Small intestine (tissue), 7 donors: ENCODE measurements at regions not wholly inside any gene's neighbourhood (a gene's known extent, or its start where the extent isn't known, plus 50 kb on each side); places are given as distances from the start of the nearest gene placed in this dataset.

Experiments
- DNase-seq, 2 donors: peaks; one replicate each; pipeline versions ENCODE4 v3.0.0 to v3.0.0-alpha.2; 2013
- FAIRE-seq: peaks from 2 replicates; lab custom pipeline; 2012; peaks lifted over from hg19 to GRCh38; lab: Jason Lieb, UNC
- H3K27ac ChIP-seq, 3 donors: one replicate each; pipeline ENCODE4 v1.5.1; 2013; ENCODE audit warnings: low read length in 2 of 3, mild to moderate bottlenecking in 2 of 3, control low read depth in 1 of 3, inconsistent platforms in 1 of 3, low read depth in 1 of 3, moderate library complexity in 1 of 3
- H3K27me3 ChIP-seq, 3 donors: one replicate each; pipeline ENCODE4 v1.6.1; 2013; ENCODE audit warnings: low read length in 3 of 3, inconsistent platforms in 1 of 3; ENCODE audit not compliant: control insufficient read depth in 3 of 3, insufficient read depth in 3 of 3
- H3K36me3 ChIP-seq, 3 donors: one replicate each; pipeline ENCODE4 v1.6.1; 2013; ENCODE audit warnings: low read length in 3 of 3, inconsistent platforms in 1 of 3, low read depth in 1 of 3, mild to moderate bottlenecking in 1 of 3, moderate library complexity in 1 of 3; ENCODE audit not compliant: control insufficient read depth in 3 of 3, insufficient read depth in 2 of 3
- H3K4me1 ChIP-seq, 3 donors: one replicate each; pipeline ENCODE4 v1.6.1; 2013; ENCODE audit warnings: low read length in 2 of 3, inconsistent platforms in 1 of 3, low read depth in 1 of 3, mild to moderate bottlenecking in 1 of 3, moderate library complexity in 1 of 3; ENCODE audit not compliant: control insufficient read depth in 3 of 3, insufficient read depth in 2 of 3
- H3K4me3 ChIP-seq, 3 donors: one replicate each; pipeline ENCODE4 v1.5.1; 2013; ENCODE audit warnings: low read length in 3 of 3, control low read depth in 1 of 3, inconsistent platforms in 1 of 3, low read depth in 1 of 3, mild to moderate bottlenecking in 1 of 3, moderate library complexity in 1 of 3
- H3K9me3 ChIP-seq, 2 donors: one replicate each; pipeline ENCODE4 v1.6.1; 2013; ENCODE audit warnings: low read depth in 1 of 2, low read length in 1 of 2; ENCODE audit not compliant: control insufficient read depth in 2 of 2, insufficient read depth in 1 of 2
- whole genome bisulfite sequencing, 3 donors: extraction: QIAGEN DNeasy Blood & Tissue Kit; methylation state at CpG; one replicate each; pipeline ENCODE4 v1.1.7; 2013; 5-methylcytosine and 5-hydroxymethylcytosine counted together
- donor health status: healthy with polysubstance abuse.
- donor health status: control.
- donor health status: control.
- donor health status: Bipolar disorder and iron deficiency.
- donor health status: healthy.

DNA sequence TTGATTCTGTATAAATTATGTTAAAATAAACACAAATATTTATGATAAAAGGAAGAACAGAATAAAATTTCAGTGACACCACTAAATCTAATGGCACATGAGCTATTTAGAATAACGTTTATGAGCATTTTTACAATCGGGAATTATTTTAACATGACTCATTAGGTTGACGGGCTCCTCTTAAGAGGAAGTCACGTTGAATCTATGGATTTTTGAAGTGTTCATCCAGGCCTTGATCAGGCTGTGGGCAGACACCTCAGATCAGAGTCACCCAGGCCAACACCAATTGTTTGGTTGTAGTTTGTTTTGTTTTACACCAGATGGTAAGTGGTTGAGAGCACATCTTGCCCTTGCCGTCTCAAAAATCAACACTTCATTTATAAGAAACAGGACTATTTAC, 257.8 kb downstream of the FOXO1 start:
- DNase-seq (no peak), FAIRE-seq (no peak)
- Histone ChIP-seq H3K9me3 (peaks cover 0 to 3% of the 10 kb centered on the region in 2 donors), H3K27ac (no peak overlapping the region), H3K36me3 (no peaks in the 10 kb centered on the region), H3K4me3 (no peak overlapping the region), H3K4me1 (no peaks in the 10 kb centered on the region), H3K27me3 (no peaks in the 10 kb centered on the region)
- 52 to 69% (median 66%) methylated on average over 5 of the region's 5 CpGs for WGBS, 3 donors

- Histone ChIP-seq H3K36me3 (no peaks in the 10 kb centered on the region), H3K27me3 (no peaks in the 10 kb centered on the region), H3K9me3 (peaks cover 0 to 3% of the 10 kb centered on the region in 2 donors), H3K4me1 (no peaks in the 10 kb centered on the region), H3K4me3 (no peak overlapping the region), H3K27ac (no peak overlapping the region)
- 93 to 98% (median 94%) methylated on average over 2 of the region's 2 CpGs for WGBS, 3 donors
- FAIRE-seq, result no peak
- no peak for DNase-seq
Measured at GRCh38 chr13:40409278-40409677, 257.2 kb downstream of the FOXO1 start.

DNA sequence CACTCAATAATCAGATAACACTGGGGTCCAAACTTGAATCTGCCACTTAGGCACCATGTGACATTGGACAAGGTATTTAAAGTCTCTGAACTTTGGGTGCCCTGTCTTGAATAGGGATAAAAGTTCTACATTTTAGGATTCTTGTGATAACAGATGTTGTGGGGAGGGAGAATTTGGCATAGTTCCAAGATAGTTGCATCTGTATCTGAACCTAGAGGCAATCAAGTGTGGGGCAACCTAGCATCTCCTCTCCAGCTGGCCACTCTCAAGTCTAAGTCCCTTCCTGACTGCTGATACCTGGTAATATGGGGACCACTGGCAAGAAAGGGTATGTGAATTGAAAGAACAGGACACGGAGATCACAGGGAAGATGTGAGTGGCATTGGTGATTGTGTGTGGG, 256.1 kb downstream of the FOXO1 start:
- 97 to 99% (median 97%) methylated on average over 1 of the region's 1 CpG for WGBS, 3 donors
- Histone ChIP-seq H3K27me3 (no peaks in the 10 kb centered on the region), H3K4me1 (no peaks in the 10 kb centered on the region), H3K9me3 (peaks cover 0 to 3% of the 10 kb centered on the region in 2 donors), H3K27ac (no peak overlapping the region), H3K36me3 (no peaks in the 10 kb centered on the region), H3K4me3 (no peak overlapping the region)
- no peak for FAIRE-seq
- DNase-seq, result no peak

- Histone ChIP-seq H3K27me3 (no peaks in the 10 kb centered on the region), H3K4me1 (no peaks in the 10 kb centered on the region), H3K9me3 (no peaks in the 10 kb centered on the region), H3K27ac (no peak overlapping the region), H3K4me3 (no peak overlapping the region), H3K36me3 (no peaks in the 10 kb centered on the region)
- WGBS, 3 donors, result 67 to 77% (median 70%) methylated on average over 6 of the region's 6 CpGs
- no peak for DNase-seq
- no peak for FAIRE-seq
Measured at GRCh38 chr13:40420160-40420740, 246.2 kb downstream of the FOXO1 start.

- WGBS, 3 donors, result 85 to 90% (median 88%) methylated on average over 4 of the region's 4 CpGs
- no peak overlapping the region for H3K27ac ChIP-seq
- FAIRE-seq (no peak), DNase-seq (no peak)
- H3K27me3 ChIP-seq, result no peaks in the 10 kb centered on the region
- no peaks in the 10 kb centered on the region for H3K4me1 ChIP-seq
- no peak overlapping the region for H3K4me3 ChIP-seq
- no peaks in the 10 kb centered on the region for H3K9me3 ChIP-seq
- no peaks in the 10 kb centered on the region for H3K36me3 ChIP-seq
Measured at GRCh38 chr13:40422588-40423235, 243.7 kb downstream of the FOXO1 start.

DNA sequence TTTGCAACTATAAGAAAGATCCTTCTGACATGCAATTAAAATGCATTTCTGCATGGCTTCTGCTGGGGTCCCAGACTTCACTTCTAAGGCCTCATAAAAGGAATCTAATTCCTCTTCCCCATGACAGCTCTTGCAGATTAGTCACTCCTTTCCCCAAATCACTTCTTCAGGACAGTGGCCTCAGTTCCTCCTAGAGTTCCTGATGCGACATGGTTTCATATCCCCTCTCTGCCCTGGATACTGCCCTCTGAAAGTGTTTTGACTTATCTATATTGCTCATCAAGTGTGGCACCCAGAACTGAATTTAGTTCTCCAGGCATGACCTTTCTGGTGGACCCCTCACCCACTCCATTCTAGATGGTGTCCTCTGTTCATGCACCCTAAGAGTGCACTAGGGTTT, 238.1 kb downstream of the FOXO1 start:
- Histone ChIP-seq H3K4me1 (no peaks in the 10 kb centered on the region), H3K27me3 (no peaks in the 10 kb centered on the region), H3K36me3 (no peaks in the 10 kb centered on the region), H3K9me3 (no peaks in the 10 kb centered on the region), H3K27ac (no peak overlapping the region), H3K4me3 (no peak overlapping the region)
- 90 to 95% (median 93%) methylated on average over 1 of the region's 1 CpG for WGBS, 3 donors
- FAIRE-seq (no peak), DNase-seq (no peak)

- WGBS, 3 donors, result 84 to 91% (median 90%) methylated on average over 10 of the region's 10 CpGs
- no peak for DNase-seq
- Histone ChIP-seq H3K36me3 (no peaks in the 10 kb centered on the region), H3K4me1 (peaks cover 0 to 2% (median 2%) of the 10 kb centered on the region in 3 donors), H3K27me3 (no peaks in the 10 kb centered on the region), H3K9me3 (no peaks in the 10 kb centered on the region), H3K4me3 (no peak overlapping the region), H3K27ac (no peak overlapping the region)
- FAIRE-seq, result no peak
Measured at GRCh38 chr13:40429706-40430545, 236.5 kb downstream of the FOXO1 start.

DNA sequence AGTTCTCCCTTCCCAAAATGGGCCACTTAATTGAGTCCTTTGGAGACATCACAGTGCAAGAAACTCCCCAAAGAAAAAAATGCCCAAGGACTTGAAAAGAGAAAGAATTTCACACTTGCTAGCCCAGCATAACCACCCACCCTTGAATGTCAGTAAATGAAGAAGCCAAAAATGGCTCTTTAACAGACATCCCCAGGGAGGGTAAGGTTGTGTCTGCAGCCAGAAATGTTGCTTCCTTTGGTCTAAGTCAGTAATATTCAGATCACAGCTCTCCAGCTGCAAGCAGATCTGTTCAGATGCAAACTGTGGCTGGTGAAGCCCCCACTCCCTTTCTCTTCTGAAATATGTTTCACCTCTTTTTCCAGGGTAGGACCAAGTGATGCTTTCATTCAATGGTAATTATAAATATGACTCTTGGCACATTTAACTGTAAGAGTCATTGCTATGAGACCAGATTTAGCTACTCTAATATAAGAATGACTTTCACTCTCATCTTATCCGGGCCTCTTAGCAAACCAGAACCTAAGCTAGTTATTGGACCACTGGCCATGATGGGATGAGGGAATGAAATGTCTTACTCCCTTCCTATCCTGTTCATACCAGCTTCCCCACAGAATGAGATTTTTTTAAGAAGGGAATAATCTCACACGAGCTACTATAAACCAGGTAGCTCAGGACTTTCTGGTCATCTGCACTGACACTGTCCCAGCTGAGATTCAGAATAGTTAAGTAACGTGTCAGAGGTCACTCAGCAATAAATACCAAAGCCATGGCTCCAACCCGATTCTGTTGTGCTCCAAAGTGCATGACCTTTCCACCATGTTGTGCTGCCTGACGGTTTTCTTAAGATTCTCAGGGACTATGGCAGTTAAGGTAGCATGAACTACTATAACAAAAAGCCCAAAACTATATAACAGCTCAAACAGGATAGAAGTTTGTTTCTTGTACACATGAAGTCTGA, 234.1 kb downstream of the FOXO1 start:
- peaks cover 0 to 2% (median 2%) of the 10 kb centered on the region in 3 donors for H3K4me1 ChIP-seq
- no peaks in the 10 kb centered on the region for H3K27me3 ChIP-seq
- H3K27ac ChIP-seq, result no peak overlapping the region
- H3K4me3 ChIP-seq, result no peak overlapping the region
- FAIRE-seq (no peak), DNase-seq (peak in 1 of 2 donors; percentile 40)
- H3K36me3 ChIP-seq, result no peaks in the 10 kb centered on the region
- H3K9me3 ChIP-seq, result no peaks in the 10 kb centered on the region
- 60 to 71% (median 70%) methylated on average over 5 of the region's 5 CpGs for WGBS, 3 donors
